H54 (cell line): ENCODE measurements at regions not wholly inside any gene's neighbourhood (a gene's known extent, or its start where the extent isn't known, plus 50 kb on each side); places are given as distances from the start of the nearest gene placed in this dataset.
"Not testable (repeated sequence)": the region's sequence is repeated elsewhere in the genome, so short reads cannot be mapped to it uniquely, and the experiment has no call there.

ENCODE experiments used
- DNase-seq: peaks from one replicate; pipeline ENCODE4 v3.0.0; 2011; ENCODE audit warnings: low spot score, mixed read lengths; ENCODE audit not compliant: insufficient read length
- FAIRE-seq: peaks from 3 replicates; lab custom pipeline; 2011; peaks lifted over from hg19 to GRCh38; lab: Jason Lieb, UNC
- POLR2A ChIP-seq: IDR thresholded peaks from 2 replicates; pipeline ENCODE4 v1.6.1; 2011; ENCODE audit warnings: low read depth, mild to moderate bottlenecking, low read length

GRCh38 chr4:9592010-9592409 lies 147.8 kb downstream of the DEFB131A start:
- FAIRE-seq (no peak), DNase-seq (no peak)
- no peak for TF ChIP-seq POLR2A

- DNase-seq (no peak), FAIRE-seq (no peak)
- no peak for TF ChIP-seq POLR2A
Observed at GRCh38 chr4:9594948-9595347, 150.7 kb downstream of the DEFB131A start.

GRCh38 chr4:9595531-9595930 lies 151.3 kb downstream of the DEFB131A start:
- FAIRE-seq, DNase-seq: not testable (repeated sequence)

- no peak for FAIRE-seq
- no peak for TF ChIP-seq POLR2A
Observed at GRCh38 chr4:9599266-9599665, 155.1 kb downstream of the DEFB131A start.

GRCh38 chr4:9600246-9600645 lies 156.0 kb downstream of the DEFB131A start:
- DNase-seq, result no peak
- no peak for TF ChIP-seq POLR2A
- no peak for FAIRE-seq

More at GRCh38 chr4:9599266-9599665, 155.1 kb downstream of the DEFB131A start:
- DNase-seq, result no peak

- DNase-seq, result no peak
- FAIRE-seq, result no peak
- TF ChIP-seq POLR2A, result no peak
Observed at GRCh38 chr4:9602389-9602914, 158.2 kb downstream of the DEFB131A start.

- DNase-seq, FAIRE-seq: not testable (repeated sequence)
Observed at GRCh38 chr4:9604031-9604892, 160.0 kb downstream of the DEFB131A start.

- FAIRE-seq, result not testable (repeated sequence)
Observed at GRCh38 chr4:9604893-9605190, 160.6 kb downstream of the DEFB131A start.

GRCh38 chr4:9608300-9608699 lies 164.1 kb downstream of the DEFB131A start:
- TF ChIP-seq POLR2A, result no peak
- DNase-seq, result no peak
- no peak for FAIRE-seq

More at GRCh38 chr4:9604893-9605190, 160.6 kb downstream of the DEFB131A start:
- not testable (repeated sequence) for DNase-seq

- FAIRE-seq, result not testable (repeated sequence)
Observed at GRCh38 chr4:9610321-9610720, 166.1 kb downstream of the DEFB131A start.

GRCh38 chr4:9611101-9611500 lies 166.9 kb downstream of the DEFB131A start:
- TF ChIP-seq POLR2A, result no peak
- no peak for DNase-seq
- no peak for FAIRE-seq

More at GRCh38 chr4:9610321-9610720, 166.1 kb downstream of the DEFB131A start:
- not testable (repeated sequence) for DNase-seq

GRCh38 chr4:9636411-9636810 lies 145.0 kb upstream of the DRD5 start:
- FAIRE-seq, result not testable (repeated sequence)

GRCh38 chr4:9659678-9660077 lies 121.8 kb upstream of the DRD5 start:
- FAIRE-seq, DNase-seq: not testable (repeated sequence)

More at GRCh38 chr4:9636411-9636810, 145.0 kb upstream of the DRD5 start:
- not testable (repeated sequence) for DNase-seq

GRCh38 chr4:9660955-9661354 lies 120.5 kb upstream of the DRD5 start:
- not testable (repeated sequence) for FAIRE-seq, DNase-seq

- not testable (repeated sequence) for FAIRE-seq, DNase-seq
Observed at GRCh38 chr4:9670725-9671124, 110.7 kb upstream of the DRD5 start.

- DNase-seq, FAIRE-seq: not testable (repeated sequence)
Observed at GRCh38 chr4:9677357-9677756, 104.1 kb upstream of the DRD5 start.
